CD4-positive, alpha-beta T cell (primary cell): ENCODE measurements at regions not wholly inside any gene's neighbourhood (a gene's known extent, or its start where the extent isn't known, plus 50 kb on each side); places are given as distances from the start of the nearest gene placed in this dataset.

Experiments
- ATAC-seq: fragments of 200-7000 bp; cut with Tn5 transposase; one replicate; pipeline ENCODE4 v1.10.0; 2022; ENCODE audit warnings: mild to moderate bottlenecking; ENCODE audit not compliant: poor library complexity
- CTCF ChIA-PET: fragments of 350-600 bp; sonication (Branson Sonifier 250); formaldehyde crosslinking; loops from one replicate; lab custom pipeline; 2021; ENCODE audit warnings: antibody characterized with exemption, inconsistent platforms; lab: Charles Lee
- POLR2A ChIA-PET: fragments of 350-600 bp; sonication (Branson Sonifier 250); formaldehyde crosslinking; loops from one replicate; lab custom pipeline; 2021; ENCODE audit warnings: antibody characterized with exemption, inconsistent platforms; lab: Charles Lee
- DNase-seq, 14 experiments: peaks; one replicate each; pipeline ENCODE4 v3.0.0-alpha.2; 2013 to 2020; ENCODE audit warnings: mixed read lengths in 2 of 14
- H3K27ac ChIP-seq, 2 donors: one replicate each; pipeline versions ENCODE4 v1.5.1 to v1.7.0; 2013; ENCODE audit warnings: low read length in 2 of 2, low read depth in 1 of 2, mild to moderate bottlenecking in 1 of 2
- H3K27me3 ChIP-seq, 2 experiments: 1 replicate in 1 of 2; 2 replicates in 1 of 2; pipeline versions ENCODE4 v1.6.1 to v1.7.0; 2013; ENCODE audit warnings: low read length in 2 of 2, control low read depth in 1 of 2, mild to moderate bottlenecking in 1 of 2, moderate library complexity in 1 of 2; ENCODE audit not compliant: insufficient read depth in 2 of 2, control insufficient read depth in 1 of 2
- H3K36me3 ChIP-seq: one replicate; pipeline ENCODE4 v1.6.1; 2013; ENCODE audit warnings: low read length, control low read depth; ENCODE audit not compliant: insufficient read depth
- H3K4me1 ChIP-seq: one replicate; pipeline ENCODE4 v1.6.1; 2013; ENCODE audit warnings: low read length, control low read depth; ENCODE audit not compliant: insufficient read depth
- H3K4me3 ChIP-seq: one replicate; pipeline ENCODE4 v1.5.1; 2013; ENCODE audit warnings: mild to moderate bottlenecking, low read length, moderate library complexity
- H3K9me3 ChIP-seq, 2 experiments: 1 replicate in 1 of 2; 2 replicates in 1 of 2; pipeline versions ENCODE4 v1.6.1 to v1.7.0; 2013; ENCODE audit warnings: low read length in 2 of 2, mild to moderate bottlenecking in 2 of 2, control low read depth in 1 of 2, moderate library complexity in 1 of 2; ENCODE audit not compliant: control insufficient read depth in 1 of 2, insufficient read depth in 1 of 2
- H3K27ac Mint-ChIP-seq: one replicate; pipeline ENCODE4 v1.8.0; 2020; ENCODE audit warnings: mixed read lengths
- H3K27me3 Mint-ChIP-seq: one replicate; pipeline ENCODE4 v1.8.0; 2021; ENCODE audit warnings: mixed read lengths
- H3K36me3 Mint-ChIP-seq: one replicate; pipeline ENCODE4 v1.8.0; 2021; ENCODE audit warnings: low read depth, mixed read lengths
- H3K4me1 Mint-ChIP-seq: one replicate; pipeline ENCODE4 v1.8.0; 2021; ENCODE audit warnings: low read depth, mixed read lengths
- H3K4me3 Mint-ChIP-seq: one replicate; pipeline ENCODE4 v1.8.0; 2020; ENCODE audit warnings: mild to moderate bottlenecking, mixed read lengths
- H3K9me3 Mint-ChIP-seq: one replicate; pipeline ENCODE4 v1.8.0; 2020; ENCODE audit warnings: mixed read lengths
- intact Hi-C, 2 experiments: fragments of 100-400 bp; cut with DNase I in 1 of 2; cut with micrococcal nuclease in 1 of 2; formaldehyde crosslinking; loops; one replicate each; pipeline versions ENCODE4 v1.15.1 to v1.9.0; 2023 to 2025; cut with DNase I, micrococcal nuclease
- TF ChIP-seq, protein P1 (sequence below): fragments of 200-600 bp; IDR thresholded peaks from one replicate; pipeline ENCODE4 v1.8.0; 2022; ENCODE audit warnings: antibody characterized with exemption, mild to moderate bottlenecking

DNA sequence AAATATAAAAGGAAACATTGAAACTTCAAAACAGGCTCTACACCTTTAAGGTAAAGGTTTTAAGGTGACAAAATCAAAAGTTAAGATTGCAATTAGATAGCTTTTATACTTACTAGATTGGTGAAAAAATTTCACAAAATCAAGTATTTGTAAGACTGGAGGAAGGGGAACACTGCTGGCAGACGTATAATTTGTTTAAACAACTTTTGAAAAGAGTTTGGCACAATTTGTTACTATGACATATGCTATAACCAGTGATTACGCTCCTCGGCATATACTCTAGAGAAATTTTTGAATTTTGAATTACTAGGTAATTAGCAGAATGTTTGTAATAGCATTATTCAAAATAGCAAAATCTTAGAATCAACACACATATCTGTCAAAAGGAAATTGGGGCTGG, 425.0 kb downstream of the LRRIQ3 start:
- Histone ChIP-seq H3K36me3 (no peaks in the 10 kb centered on the region), H3K27ac (no peak overlapping the region), H3K4me3 (no peak overlapping the region), H3K4me1 (no peaks in the 10 kb centered on the region), H3K9me3 (peaks cover 0 to 19% of the 10 kb centered on the region in 2 experiments), H3K27me3 (no peaks in the 10 kb centered on the region)
- no peak overlapping the region for H3K27ac Mint-ChIP-seq
- ChIA-PET POLR2A (no interaction called here), CTCF (no interaction called here)
- H3K4me1 Mint-ChIP-seq: no peaks in the 10 kb centered on the region
- H3K36me3 Mint-ChIP-seq: no peaks in the 10 kb centered on the region
- H3K4me3 Mint-ChIP-seq: no peak overlapping the region
- TF ChIP-seq, protein P1, sequence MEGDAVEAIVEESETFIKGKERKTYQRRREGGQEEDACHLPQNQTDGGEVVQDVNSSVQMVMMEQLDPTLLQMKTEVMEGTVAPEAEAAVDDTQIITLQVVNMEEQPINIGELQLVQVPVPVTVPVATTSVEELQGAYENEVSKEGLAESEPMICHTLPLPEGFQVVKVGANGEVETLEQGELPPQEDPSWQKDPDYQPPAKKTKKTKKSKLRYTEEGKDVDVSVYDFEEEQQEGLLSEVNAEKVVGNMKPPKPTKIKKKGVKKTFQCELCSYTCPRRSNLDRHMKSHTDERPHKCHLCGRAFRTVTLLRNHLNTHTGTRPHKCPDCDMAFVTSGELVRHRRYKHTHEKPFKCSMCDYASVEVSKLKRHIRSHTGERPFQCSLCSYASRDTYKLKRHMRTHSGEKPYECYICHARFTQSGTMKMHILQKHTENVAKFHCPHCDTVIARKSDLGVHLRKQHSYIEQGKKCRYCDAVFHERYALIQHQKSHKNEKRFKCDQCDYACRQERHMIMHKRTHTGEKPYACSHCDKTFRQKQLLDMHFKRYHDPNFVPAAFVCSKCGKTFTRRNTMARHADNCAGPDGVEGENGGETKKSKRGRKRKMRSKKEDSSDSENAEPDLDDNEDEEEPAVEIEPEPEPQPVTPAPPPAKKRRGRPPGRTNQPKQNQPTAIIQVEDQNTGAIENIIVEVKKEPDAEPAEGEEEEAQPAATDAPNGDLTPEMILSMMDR: no peak
- no peak for DNase-seq
- intact Hi-C loops: no loop called here
- no peaks in the 10 kb centered on the region for H3K27me3 Mint-ChIP-seq
- H3K9me3 Mint-ChIP-seq: no peaks in the 10 kb centered on the region
- ATAC-seq: no peak

DNA sequence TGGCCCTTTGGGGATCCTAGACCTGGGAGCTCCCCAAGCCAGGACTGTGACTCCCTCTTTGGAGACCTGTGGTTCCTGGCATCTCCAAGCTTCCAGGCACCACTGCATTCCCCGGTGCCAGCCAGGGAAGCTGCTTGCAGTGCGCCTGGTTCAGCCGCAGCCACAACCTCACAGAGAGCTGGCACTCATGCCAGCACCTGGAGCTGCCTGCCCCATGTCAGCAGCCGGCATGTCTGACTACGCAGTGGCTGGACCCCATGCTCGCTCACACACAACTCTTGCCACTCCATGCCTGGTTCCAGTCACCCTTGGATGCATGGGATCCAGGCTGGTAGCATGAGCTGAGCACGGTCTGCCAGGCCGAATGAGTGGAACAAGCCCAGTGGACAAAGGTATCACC, 426.6 kb downstream of the LRRIQ3 start:
- intact Hi-C loops: no loop called here
- H3K4me3 ChIP-seq: no peak overlapping the region

DNA sequence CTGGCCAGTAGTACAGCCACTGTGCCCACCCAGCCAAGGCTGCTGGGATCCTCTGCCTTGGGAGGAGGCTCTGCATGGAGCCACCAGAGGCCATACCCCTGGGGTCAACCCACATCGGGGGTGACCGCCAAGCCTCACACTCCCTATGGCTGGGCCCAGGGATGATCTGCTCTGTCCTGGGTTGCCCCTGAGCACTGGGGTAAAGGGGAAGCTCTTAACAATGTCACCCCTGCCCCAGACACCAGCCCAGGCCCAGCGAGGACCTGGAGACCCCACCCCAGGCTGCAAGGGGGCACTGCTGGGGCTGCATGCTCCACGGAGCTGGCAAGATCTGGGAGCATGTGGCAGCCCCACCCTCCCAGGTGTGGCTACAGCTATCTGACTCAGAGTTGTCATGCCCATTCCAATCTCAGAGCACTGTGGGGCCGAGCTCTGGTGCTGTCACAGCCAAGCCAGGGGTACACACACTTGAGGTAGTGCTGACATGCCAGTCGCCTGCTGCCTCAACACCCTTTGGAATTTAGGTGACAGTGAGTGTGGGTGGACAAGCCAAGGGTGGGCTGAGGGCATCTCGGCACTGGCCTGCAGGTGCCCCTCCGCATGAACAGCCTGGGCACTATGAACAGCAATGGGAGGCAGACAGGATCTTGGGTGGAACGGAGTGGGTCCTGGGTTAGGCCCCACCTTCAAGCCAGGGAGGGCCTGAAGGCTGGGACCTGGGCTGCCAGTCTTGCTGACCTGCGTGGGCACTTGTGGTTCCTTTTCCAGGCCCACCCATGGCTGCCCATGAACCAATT, 427.7 kb downstream of the LRRIQ3 start:
- Mint-ChIP-seq H3K36me3 (no peaks in the 10 kb centered on the region), H3K4me1 (no peaks in the 10 kb centered on the region), H3K27ac (no peak overlapping the region), H3K9me3 (no peaks in the 10 kb centered on the region), H3K27me3 (no peaks in the 10 kb centered on the region), H3K4me3 (no peak overlapping the region)
- H3K27me3 ChIP-seq: no peaks in the 10 kb centered on the region
- H3K9me3 ChIP-seq: peaks cover 0 to 19% of the 10 kb centered on the region in 2 experiments
- ChIA-PET CTCF (no interaction called here), POLR2A (no interaction called here)
- no peaks in the 10 kb centered on the region for H3K36me3 ChIP-seq
- ATAC-seq: no peak
- intact Hi-C loops: no loop called here
- H3K4me3 ChIP-seq: no peak overlapping the region
- no peak overlapping the region for H3K27ac ChIP-seq
- TF ChIP-seq, protein P1: no peak
- H3K4me1 ChIP-seq: no peaks in the 10 kb centered on the region
- no peak for DNase-seq

More for the DNA sequence above, 426.6 kb downstream of the LRRIQ3 start:
- Histone ChIP-seq H3K27ac (no peak overlapping the region), H3K27me3 (no peaks in the 10 kb centered on the region), H3K36me3 (no peaks in the 10 kb centered on the region), H3K9me3 (peaks cover 0 to 19% of the 10 kb centered on the region in 2 experiments), H3K4me1 (no peaks in the 10 kb centered on the region)
- Mint-ChIP-seq H3K36me3 (no peaks in the 10 kb centered on the region), H3K4me1 (no peaks in the 10 kb centered on the region), H3K27me3 (no peaks in the 10 kb centered on the region), H3K9me3 (no peaks in the 10 kb centered on the region), H3K27ac (no peak overlapping the region), H3K4me3 (no peak overlapping the region)
- TF ChIP-seq, protein P1: no peak
- ChIA-PET POLR2A (no interaction called here), CTCF (no interaction called here)
- no peak for DNase-seq
- ATAC-seq: no peak
